ENCODE measurements at regions not wholly inside any gene's neighbourhood (a gene's known extent, or its start where the extent isn't known, plus 50 kb on each side); places are given as distances from the start of the nearest gene placed in this dataset.

DNA sequence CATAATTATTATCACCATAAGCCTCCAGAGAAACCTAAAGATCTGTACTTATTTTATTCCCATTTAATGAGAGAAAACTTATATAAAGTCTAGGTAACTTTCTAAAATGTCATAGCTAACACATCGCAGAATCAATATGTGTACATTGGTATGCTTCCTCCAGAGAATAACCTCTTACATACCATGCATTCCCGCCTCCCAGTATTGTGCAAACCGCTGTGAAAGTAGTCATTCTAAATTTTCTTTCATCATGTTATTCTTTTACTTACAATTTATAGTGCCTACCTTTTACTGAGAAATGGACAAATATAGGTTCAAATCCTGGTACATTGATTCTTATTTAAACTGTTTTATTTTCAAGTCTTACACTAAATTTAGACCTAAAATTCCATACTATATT, 463.4 kb downstream of the LRFN5 start:
- TF ChIP-seq CTCF (IDR thresholded peaks at IDR 0.05) = no peak
- no peak for TF ChIP-seq POLR2A (IDR thresholded peaks at IDR 0.05)

Data from thyroid gland (tissue), 4 donors.